HUES48 (cell line): ENCODE measurements at regions not wholly inside any gene's neighbourhood (a gene's known extent, or its start where the extent isn't known, plus 50 kb on each side); places are given as distances from the start of the nearest gene placed in this dataset.
"Not testable (repeated sequence)": the region's sequence is repeated elsewhere in the genome, so short reads cannot be mapped to it uniquely, and the experiment has no call there.

Experiments used
- H3K27ac ChIP-seq: one replicate; pipeline ENCODE4 v1.7.0; 2013; ENCODE audit warnings: low read depth, low read length, inconsistent platforms
- H3K27me3 ChIP-seq: 2 replicates; pipeline ENCODE4 v1.6.1; 2013; ENCODE audit warnings: mild to moderate bottlenecking, low read length; ENCODE audit not compliant: control insufficient read depth, insufficient read depth
- H3K36me3 ChIP-seq: 2 replicates; pipeline ENCODE4 v1.6.1; 2013; ENCODE audit warnings: low read length; ENCODE audit not compliant: control insufficient read depth, insufficient read depth
- H3K4me1 ChIP-seq: 2 replicates; pipeline ENCODE4 v1.6.1; 2013; ENCODE audit warnings: mild to moderate bottlenecking, low read length; ENCODE audit not compliant: control insufficient read depth, insufficient read depth
- H3K4me3 ChIP-seq: 2 replicates; pipeline ENCODE4 v1.5.1; 2013; ENCODE audit warnings: mild to moderate bottlenecking, low read depth, low read length
- H3K9ac ChIP-seq: 2 replicates; pipeline ENCODE4 v1.6.1; 2013; ENCODE audit warnings: mild to moderate bottlenecking, low read depth, low read length, moderate library complexity
- H3K9me3 ChIP-seq: 2 replicates; pipeline ENCODE4 v1.6.1; 2013; ENCODE audit warnings: low read length; ENCODE audit not compliant: control insufficient read depth, insufficient read depth

DNA sequence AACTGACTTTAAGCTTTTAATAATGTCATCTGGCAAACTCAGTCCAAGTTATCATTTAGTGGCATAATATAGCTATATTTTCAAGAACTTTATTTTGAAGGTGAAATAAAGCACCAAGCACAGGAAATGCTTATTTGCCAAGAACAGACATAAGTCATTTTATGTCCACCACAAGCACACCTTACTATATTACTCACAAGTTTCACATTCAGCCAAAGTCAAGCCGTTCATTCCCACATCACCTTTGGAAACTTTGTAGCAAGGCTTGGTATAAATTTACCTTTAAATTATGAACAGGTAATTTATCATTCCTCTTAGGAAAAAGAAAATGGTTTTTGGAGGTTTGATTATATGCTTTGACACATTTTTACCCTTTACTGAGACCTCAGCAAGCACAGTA, 236.8 kb upstream of the FKBP1C start:
- no peak overlapping the region for H3K4me3 ChIP-seq
- H3K9ac ChIP-seq: no peak overlapping the region
- H3K27me3 ChIP-seq: no peaks in the 10 kb centered on the region
- no peaks in the 10 kb centered on the region for H3K4me1 ChIP-seq
- no peaks in the 10 kb centered on the region for H3K36me3 ChIP-seq
- no peak overlapping the region for H3K27ac ChIP-seq
- H3K9me3 ChIP-seq: no peaks in the 10 kb centered on the region

DNA sequence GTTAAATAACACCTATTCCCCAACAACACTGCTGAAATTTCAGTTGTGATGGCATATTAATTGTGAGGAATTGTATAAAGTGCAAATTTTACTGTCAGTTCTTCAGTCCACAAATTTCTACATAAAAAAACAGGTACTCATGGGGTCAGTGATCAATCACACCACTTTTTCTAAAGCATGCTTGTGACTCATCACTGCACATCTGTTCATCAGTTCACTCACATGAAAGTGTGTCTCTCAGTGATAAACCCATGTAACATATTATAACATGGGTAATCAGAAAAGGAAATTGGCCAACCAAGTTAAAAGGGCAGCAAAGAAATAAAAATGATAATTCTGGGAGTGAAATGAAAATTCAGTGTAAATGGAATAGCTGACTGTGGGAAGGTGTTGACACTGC, 234.7 kb upstream of the FKBP1C start:
- Histone ChIP-seq H3K27ac (no peak overlapping the region), H3K9me3 (no peaks in the 10 kb centered on the region), H3K27me3 (no peaks in the 10 kb centered on the region), H3K9ac (no peak overlapping the region), H3K4me1 (no peaks in the 10 kb centered on the region), H3K4me3 (no peak overlapping the region), H3K36me3 (no peaks in the 10 kb centered on the region)

DNA sequence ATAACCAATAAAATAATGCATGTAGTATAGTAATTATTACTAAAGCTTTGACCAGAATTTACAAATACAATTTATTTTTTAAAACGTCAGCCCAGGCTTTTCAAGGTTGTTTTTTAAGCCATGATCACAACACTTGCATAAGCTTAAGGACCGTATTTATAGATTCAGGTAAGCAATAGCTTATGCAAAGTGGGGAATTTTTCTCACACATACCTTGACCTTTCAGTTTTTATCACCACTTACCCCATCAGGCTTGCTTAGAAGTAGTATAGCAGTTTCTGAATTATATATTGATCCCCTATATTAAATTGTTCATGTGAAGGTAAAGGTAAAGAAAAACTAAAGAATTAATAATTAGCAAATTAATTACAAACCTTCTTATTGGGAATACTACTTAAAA, 232.3 kb upstream of the FKBP1C start:
- H3K4me3 ChIP-seq: no peak overlapping the region
- no peaks in the 10 kb centered on the region for H3K36me3 ChIP-seq
- no peaks in the 10 kb centered on the region for H3K9me3 ChIP-seq
- no peaks in the 10 kb centered on the region for H3K4me1 ChIP-seq
- H3K27ac ChIP-seq: no peak overlapping the region
- no peak overlapping the region for H3K9ac ChIP-seq
- H3K27me3 ChIP-seq: no peaks in the 10 kb centered on the region

DNA sequence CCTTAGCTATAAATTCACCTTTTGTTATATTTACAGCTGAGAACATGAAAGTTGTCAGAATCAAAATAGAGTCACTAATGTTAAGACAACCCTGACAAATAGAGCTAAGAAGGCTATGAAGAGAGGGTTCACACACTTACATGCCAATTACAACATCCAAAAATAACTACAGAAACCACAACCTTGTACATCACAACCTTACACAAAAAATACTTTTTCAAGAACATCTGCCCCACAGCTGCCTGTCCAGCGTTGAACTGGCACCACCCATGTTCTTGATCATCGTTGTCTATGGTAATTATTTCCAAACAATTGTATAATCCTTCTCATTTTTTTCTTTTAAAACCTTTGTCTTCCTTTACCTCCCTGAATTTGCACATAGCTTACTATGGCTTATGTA, 231.2 kb upstream of the FKBP1C start:
- no peak overlapping the region for H3K4me3 ChIP-seq

DNA sequence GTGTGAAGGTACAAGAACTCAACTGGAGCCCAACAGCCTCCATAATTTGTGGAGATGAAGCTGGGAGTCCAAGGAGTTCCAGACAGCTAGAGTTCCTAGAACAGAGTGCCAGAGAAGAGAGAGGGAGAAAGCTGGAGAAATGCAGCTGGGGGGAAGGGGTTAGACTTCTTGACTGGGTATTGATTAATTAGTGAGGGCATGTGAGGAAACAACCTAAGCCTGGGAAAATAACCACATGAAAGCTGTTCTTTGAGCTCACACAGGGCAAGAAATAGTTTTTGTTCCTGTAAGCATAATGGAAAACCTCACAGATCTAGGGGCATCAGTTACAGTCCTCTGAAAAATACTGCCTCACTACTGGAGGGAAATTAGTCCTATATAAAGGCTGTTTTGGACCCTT, 230.5 kb upstream of the FKBP1C start:
- H3K27ac ChIP-seq: no peak overlapping the region
- no peaks in the 10 kb centered on the region for H3K4me1 ChIP-seq
- no peaks in the 10 kb centered on the region for H3K27me3 ChIP-seq
- H3K36me3 ChIP-seq: no peaks in the 10 kb centered on the region
- no peak overlapping the region for H3K9ac ChIP-seq
- no peaks in the 10 kb centered on the region for H3K9me3 ChIP-seq
- no peak overlapping the region for H3K4me3 ChIP-seq

More for the DNA sequence above, 231.2 kb upstream of the FKBP1C start:
- H3K27ac ChIP-seq: no peak overlapping the region
- H3K9me3 ChIP-seq: no peaks in the 10 kb centered on the region
- no peaks in the 10 kb centered on the region for H3K36me3 ChIP-seq
- no peaks in the 10 kb centered on the region for H3K27me3 ChIP-seq
- no peak overlapping the region for H3K9ac ChIP-seq
- no peaks in the 10 kb centered on the region for H3K4me1 ChIP-seq

DNA sequence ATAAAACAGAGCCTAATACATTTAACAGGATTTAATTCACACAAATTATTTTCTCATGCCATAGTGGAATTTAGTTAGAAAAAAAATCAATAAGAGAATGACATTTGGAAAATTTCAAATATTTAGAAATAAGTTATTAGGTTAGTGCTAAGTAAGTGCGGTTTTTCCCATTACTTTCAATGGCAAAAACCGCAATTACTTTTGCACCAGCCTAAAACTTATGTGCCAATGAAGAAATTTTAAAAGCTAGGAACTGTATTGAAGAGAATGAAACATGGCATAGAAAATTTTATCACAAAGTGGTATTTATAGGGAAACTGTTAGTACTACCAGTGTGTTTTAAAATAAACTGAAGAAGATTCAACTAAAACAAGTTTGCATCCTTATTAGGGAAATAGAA, 228.3 kb upstream of the FKBP1C start:
- H3K36me3 ChIP-seq: no peaks in the 10 kb centered on the region
- H3K27ac ChIP-seq: no peak overlapping the region
- no peaks in the 10 kb centered on the region for H3K9me3 ChIP-seq
- H3K4me3 ChIP-seq: no peak overlapping the region
- no peak overlapping the region for H3K9ac ChIP-seq
- H3K4me1 ChIP-seq: no peaks in the 10 kb centered on the region
- H3K27me3 ChIP-seq: no peaks in the 10 kb centered on the region

DNA sequence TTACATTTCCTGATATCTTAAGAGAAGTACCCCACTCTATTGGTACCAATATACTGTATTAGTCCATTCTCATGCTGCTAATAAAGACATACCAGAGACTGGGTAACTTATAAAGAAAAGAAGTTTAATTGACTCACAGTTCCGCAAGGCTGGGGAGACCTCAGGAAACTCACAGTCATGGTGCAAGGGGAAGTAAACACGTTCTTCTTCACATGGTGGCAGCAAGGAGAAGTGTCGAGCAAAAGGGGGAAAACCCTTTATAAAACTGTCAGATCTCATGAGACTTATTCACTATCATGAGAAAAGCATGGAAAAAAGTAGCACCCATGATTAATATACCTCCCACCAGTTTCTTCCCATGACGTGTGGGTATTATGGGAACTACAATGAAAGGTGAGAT, 219.6 kb upstream of the FKBP1C start:
- not testable (repeated sequence) for H3K9me3 ChIP-seq, H3K27ac ChIP-seq, H3K4me1 ChIP-seq, H3K36me3 ChIP-seq, H3K4me3 ChIP-seq, H3K27me3 ChIP-seq, H3K9ac ChIP-seq

DNA sequence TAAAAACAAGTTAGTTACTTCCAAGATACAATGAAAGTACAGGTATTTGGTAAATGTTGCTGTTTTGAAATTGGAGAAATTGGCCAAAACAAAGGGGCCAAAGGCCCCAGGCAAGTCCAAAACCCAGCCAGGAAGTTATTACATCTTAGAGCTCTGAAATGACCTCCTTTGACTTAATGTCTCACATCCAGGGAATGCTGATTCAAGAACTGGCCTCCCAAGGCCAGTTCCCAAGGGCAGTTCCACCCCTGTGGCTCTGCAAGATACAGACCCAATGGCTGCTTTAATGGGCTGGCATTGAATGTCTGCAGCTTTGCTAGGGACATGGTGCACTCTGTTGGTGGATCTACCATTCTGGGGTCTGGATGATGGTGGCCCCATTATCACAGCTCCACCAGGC, 217.3 kb upstream of the FKBP1C start:
- H3K36me3 ChIP-seq: no peaks in the 10 kb centered on the region
- no peaks in the 10 kb centered on the region for H3K27me3 ChIP-seq
- H3K9me3 ChIP-seq: no peaks in the 10 kb centered on the region
- H3K9ac ChIP-seq: no peak overlapping the region
- H3K27ac ChIP-seq: no peak overlapping the region
- H3K4me1 ChIP-seq: peaks cover 4% of the 10 kb centered on the region
- no peak overlapping the region for H3K4me3 ChIP-seq

DNA sequence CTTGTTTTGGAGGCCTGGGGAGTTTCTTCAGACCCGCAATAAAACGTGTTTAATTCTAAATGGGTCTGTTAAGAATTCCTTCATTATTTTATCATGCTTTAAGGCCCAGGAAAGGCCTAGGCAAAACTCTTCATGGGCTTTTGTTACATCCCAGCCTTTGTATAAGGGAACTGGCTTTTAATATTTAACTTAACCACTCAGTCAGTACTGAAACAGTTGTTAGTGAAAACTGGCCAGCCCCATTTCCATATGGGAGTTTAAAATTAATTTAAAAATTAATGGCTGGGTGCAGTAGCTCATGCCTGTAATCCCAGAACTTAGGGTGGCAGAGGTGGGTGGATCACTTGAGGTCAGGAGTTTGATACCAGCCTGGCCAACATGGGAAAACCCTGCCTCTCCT, 213.2 kb upstream of the FKBP1C start:
- no peaks in the 10 kb centered on the region for H3K36me3 ChIP-seq
- H3K4me3 ChIP-seq: no peak overlapping the region
- H3K4me1 ChIP-seq: peaks cover 16% of the 10 kb centered on the region
- H3K9me3 ChIP-seq: no peaks in the 10 kb centered on the region
- H3K9ac ChIP-seq: no peak overlapping the region
- no peaks in the 10 kb centered on the region for H3K27me3 ChIP-seq
- no peak overlapping the region for H3K27ac ChIP-seq

DNA sequence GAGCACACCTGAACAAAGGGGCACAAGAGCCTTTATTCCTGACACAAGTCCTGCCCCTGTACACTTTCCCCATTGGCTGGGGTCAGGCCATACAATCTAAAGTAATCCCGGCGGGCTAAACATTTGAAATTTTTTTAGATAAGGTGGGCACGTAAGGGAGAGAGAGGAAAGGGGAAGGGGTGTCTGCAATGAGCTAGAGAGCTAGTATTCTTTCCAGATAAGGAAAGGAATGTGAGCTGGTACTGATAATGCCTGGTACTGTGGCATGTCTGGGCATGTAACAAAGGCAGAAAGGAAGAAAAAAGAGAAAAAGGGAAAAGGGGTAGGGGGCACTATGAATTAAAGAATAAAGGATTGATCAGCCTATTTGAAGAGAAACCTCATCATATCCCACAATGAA, 212.0 kb upstream of the FKBP1C start:
- not testable (repeated sequence) for H3K36me3 ChIP-seq, H3K27me3 ChIP-seq, H3K4me3 ChIP-seq, H3K9me3 ChIP-seq
- H3K27ac ChIP-seq: peak overlapping the region; percentile 68
- H3K4me1 ChIP-seq: peaks cover 16% of the 10 kb centered on the region
- 0 out of 2 replicates have a peak overlapping the region, but pooled peaks have one; percentile 52 for H3K9ac ChIP-seq

DNA sequence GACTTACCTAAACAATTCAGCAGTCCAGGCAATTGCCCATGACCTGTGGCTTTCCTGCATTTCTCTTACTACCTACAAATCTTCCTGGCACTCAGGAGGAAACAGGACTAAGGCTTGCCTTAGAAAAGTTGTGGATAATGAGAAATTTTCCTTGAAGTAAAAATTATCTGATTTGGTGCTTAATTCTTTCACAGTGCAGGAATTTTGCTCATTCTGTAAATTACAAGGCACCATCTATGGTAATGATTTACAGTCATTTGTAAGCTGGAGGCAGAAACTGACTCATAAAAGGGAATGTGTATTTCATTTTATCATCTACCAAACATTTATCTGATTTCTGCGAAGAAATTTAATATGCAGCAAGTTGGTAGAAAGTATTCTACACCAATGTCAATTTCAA, 211.5 kb upstream of the FKBP1C start:
- Histone ChIP-seq H3K27me3 (no peaks in the 10 kb centered on the region), H3K36me3 (no peaks in the 10 kb centered on the region), H3K27ac (peak overlapping the region; percentile 68)

DNA sequence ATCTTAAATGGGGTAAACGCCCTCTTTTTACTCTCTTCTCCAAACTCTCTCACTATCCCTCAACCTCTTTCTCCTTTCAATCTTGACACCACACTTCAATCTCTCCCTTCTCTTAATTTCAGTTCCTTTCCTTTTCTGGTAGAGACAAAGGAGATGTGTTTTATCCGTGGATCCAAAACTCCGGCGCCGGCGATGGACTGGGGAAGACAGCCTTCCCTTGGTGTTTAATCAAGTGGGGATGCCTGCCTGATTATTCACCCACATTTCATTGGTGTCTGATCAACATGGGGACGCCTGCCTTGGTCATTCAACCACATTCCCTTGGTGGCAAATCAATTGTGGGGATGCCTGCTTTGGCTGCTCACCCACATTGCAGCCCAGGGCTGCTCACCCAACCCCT, 205.3 kb upstream of the FKBP1C start:
- not testable (repeated sequence) for H3K9me3 ChIP-seq, H3K36me3 ChIP-seq, H3K27ac ChIP-seq, H3K9ac ChIP-seq, H3K4me3 ChIP-seq, H3K4me1 ChIP-seq, H3K27me3 ChIP-seq

More for the DNA sequence above, 211.5 kb upstream of the FKBP1C start:
- Histone ChIP-seq H3K4me3 (no peak overlapping the region), H3K9me3 (no peaks in the 10 kb centered on the region), H3K9ac (peak overlapping the region; percentile 52; the same call in 1 of the 2 replicates), H3K4me1 (peaks cover 16% of the 10 kb centered on the region)
